H1 (cell line): ENCODE measurements at regions not wholly inside any gene's neighbourhood (a gene's known extent, or its start where the extent isn't known, plus 50 kb on each side); places are given as distances from the start of the nearest gene placed in this dataset.

Experiments used
- CTCF ChIA-PET: fragments of 300-600 bp; sonication (Branson Sonifier 250); formaldehyde crosslinking; loops from one replicate; lab custom pipeline; 2021; ENCODE audit not compliant: partially characterized antibody; lab: Charles Lee
- POLR2A ChIA-PET: fragments of 300-600 bp; sonication (Branson Sonifier 250); formaldehyde crosslinking; loops from one replicate; lab custom pipeline; 2021; ENCODE audit warnings: inconsistent platforms; ENCODE audit not compliant: partially characterized antibody; lab: Charles Lee
- DNase-seq, 2 experiments: peaks; one replicate each; pipeline versions ENCODE4 v3.0.0 to v3.0.0-alpha.2; 2010 to 2022; ENCODE audit warnings: low spot score in 2 of 2, low read depth in 1 of 2, mixed read lengths in 1 of 2
- FAIRE-seq: peaks from 2 replicates; lab custom pipeline; 2011; peaks lifted over from hg19 to GRCh38; lab: Jason Lieb, UNC
- H2AFZ ChIP-seq: 2 replicates; pipeline ENCODE4 v1.8.1; 2012; ENCODE audit warnings: low read length, inconsistent platforms
- H2AK5ac ChIP-seq: 2 replicates; pipeline ENCODE4 v1.6.1; 2013; ENCODE audit warnings: low read depth, low read length
- H2BK120ac ChIP-seq: replicated peaks from 2 replicates; pipeline ENCODE3; 2013; ENCODE audit warnings: low read depth, low read length, inconsistent platforms
- H2BK12ac ChIP-seq: 2 replicates; pipeline ENCODE4 v1.6.1; 2013; ENCODE audit warnings: low read depth, low read length
- H2BK15ac ChIP-seq: 2 replicates; pipeline ENCODE4 v1.6.1; 2013; ENCODE audit warnings: low read length
- H2BK20ac ChIP-seq: 2 replicates; pipeline ENCODE4 v1.6.1; 2013; ENCODE audit warnings: low read length
- H2BK5ac ChIP-seq: 2 replicates; pipeline ENCODE4 v1.6.1; 2013; ENCODE audit warnings: low read depth, low read length
- H3K14ac ChIP-seq: 2 replicates; pipeline ENCODE4 v1.6.1; 2013; ENCODE audit warnings: inconsistent platforms; ENCODE audit not compliant: insufficient read length
- H3K18ac ChIP-seq: 2 replicates; pipeline ENCODE4 v1.6.1; 2013; ENCODE audit warnings: low read length; ENCODE audit errors: extremely low read depth
- H3K23ac ChIP-seq: 2 replicates; pipeline ENCODE4 v1.6.1; 2013; ENCODE audit warnings: inconsistent platforms; ENCODE audit not compliant: insufficient read length
- H3K23me2 ChIP-seq: 2 replicates; pipeline ENCODE4 v1.6.1; 2013; ENCODE audit warnings: low read depth, low read length
- H3K27ac ChIP-seq: 2 replicates; pipeline ENCODE4 v1.6.1; 2011; ENCODE audit warnings: low read depth, low read length, inconsistent platforms
- H3K27me3 ChIP-seq, 4 experiments: replicated peaks in 1 of 4; 1 replicate in 1 of 4; 2 replicates in 3 of 4; pipeline versions ENCODE4 v1.6.1 to v1.8.1; 2011 to 2013; ENCODE audit warnings: low read length in 3 of 4, mild to moderate bottlenecking in 3 of 4, inconsistent platforms in 2 of 4, mixed read lengths in 2 of 4, moderate library complexity in 1 of 4; ENCODE audit not compliant: control insufficient read depth in 3 of 4, insufficient read depth in 3 of 4; ENCODE audit errors: extremely low read depth in 1 of 4
- H3K36me3 ChIP-seq, 4 experiments: 2 replicates each; pipeline versions ENCODE4 v1.6.1 to v1.8.1; 2011 to 2013; ENCODE audit warnings: mild to moderate bottlenecking in 4 of 4, low read length in 3 of 4, moderate library complexity in 2 of 4, control low read depth in 1 of 4, inconsistent platforms in 1 of 4; ENCODE audit not compliant: insufficient read depth in 4 of 4, control insufficient read depth in 2 of 4
- H3K4ac ChIP-seq: replicated peaks from 2 replicates; pipeline ENCODE3; 2013; ENCODE audit warnings: low read length, low read depth, mixed read lengths, inconsistent platforms; ENCODE audit not compliant: insufficient read length
- H3K4me1 ChIP-seq, 4 experiments: replicated peaks in 1 of 4; 1 replicate in 1 of 4; 2 replicates in 3 of 4; pipeline versions ENCODE4 v1.6.1 to v1.8.1; 2011 to 2013; ENCODE audit warnings: low read length in 3 of 4, inconsistent platforms in 2 of 4, mixed read lengths in 1 of 4; ENCODE audit not compliant: insufficient read depth in 4 of 4, control insufficient read depth in 3 of 4
- H3K4me2 ChIP-seq, 2 experiments: 2 replicates each; pipeline versions ENCODE4 v1.6.1 to v1.8.1; 2011 to 2013; ENCODE audit warnings: low read depth in 2 of 2, low read length in 2 of 2, control low read depth in 1 of 2, inconsistent platforms in 1 of 2, mild to moderate bottlenecking in 1 of 2; ENCODE audit not compliant: insufficient read depth in 1 of 2
- H3K4me3 ChIP-seq, 4 experiments: fragments of 200-600, 300-600 bp in 1 of 4; sonication (generic), shearing (Covaris generic), sonication (Bioruptor Twin) in 1 of 4; 2 replicates each; pipeline versions ENCODE4 v1.5.1 to v1.8.1; 2011 to 2016; ENCODE audit warnings: low read length in 4 of 4, low read depth in 3 of 4, control low read depth in 2 of 4, inconsistent platforms in 2 of 4, mild to moderate bottlenecking in 2 of 4, mixed read lengths in 1 of 4, moderate library complexity in 1 of 4; ENCODE audit not compliant: insufficient read depth in 2 of 4; ENCODE audit errors: extremely low read depth in 1 of 4
- H3K56ac ChIP-seq: replicated peaks from 2 replicates; pipeline ENCODE3; 2013; ENCODE audit warnings: low read depth, mild to moderate bottlenecking, mixed read lengths, low read length, inconsistent platforms; ENCODE audit not compliant: insufficient read length
- H3K79me1 ChIP-seq: 2 replicates; pipeline ENCODE4 v1.6.1; 2013; ENCODE audit warnings: low read depth, low read length, control low read depth
- H3K79me2 ChIP-seq, 2 experiments: 2 replicates each; pipeline versions ENCODE4 v1.6.1 to v1.8.1; 2012 to 2013; ENCODE audit warnings: low read length in 2 of 2, mild to moderate bottlenecking in 2 of 2, inconsistent platforms in 1 of 2; ENCODE audit not compliant: insufficient read depth in 2 of 2, control insufficient read depth in 1 of 2
- H3K9ac ChIP-seq, 4 experiments: replicated peaks in 1 of 4; 1 replicate in 1 of 4; 2 replicates in 3 of 4; pipeline versions ENCODE4 v1.6.1 to v1.8.1; 2011 to 2013; ENCODE audit warnings: low read depth in 3 of 4, low read length in 3 of 4, control low read depth in 2 of 4, mild to moderate bottlenecking in 2 of 4, moderate library complexity in 2 of 4, inconsistent platforms in 1 of 4; ENCODE audit errors: extremely low read depth in 1 of 4
- H3K9me3 ChIP-seq, 2 experiments: 2 replicates each; pipeline versions ENCODE4 v1.6.1 to v1.8.1; 2012 to 2013; ENCODE audit warnings: mild to moderate bottlenecking in 2 of 2, moderate library complexity in 2 of 2, control low read depth in 1 of 2, inconsistent platforms in 1 of 2, low read depth in 1 of 2, low read length in 1 of 2, mixed read lengths in 1 of 2; ENCODE audit not compliant: insufficient read depth in 2 of 2
- H4K20me1 ChIP-seq, 2 experiments: replicated peaks in 1 of 2; 2 replicates each; pipeline versions ENCODE3 to v1.8.1; 2011 to 2013; ENCODE audit warnings: inconsistent platforms in 2 of 2, low read length in 2 of 2, mild to moderate bottlenecking in 1 of 2; ENCODE audit not compliant: insufficient read depth in 2 of 2, control insufficient read depth in 1 of 2
- H4K5ac ChIP-seq: 2 replicates; pipeline ENCODE4 v1.6.1; 2013; ENCODE audit warnings: low read length, low read depth, mixed read lengths, inconsistent platforms; ENCODE audit not compliant: insufficient read length
- H4K8ac ChIP-seq: 2 replicates; pipeline ENCODE4 v1.8.0; 2013; ENCODE audit warnings: mild to moderate bottlenecking, moderate library complexity, low read length, inconsistent platforms; ENCODE audit not compliant: insufficient read depth; ENCODE audit errors: extremely low read depth
- H4K91ac ChIP-seq: replicated peaks from 2 replicates; pipeline ENCODE3; 2013; ENCODE audit warnings: low read length, mixed read lengths, inconsistent platforms; ENCODE audit not compliant: insufficient read length
- BACH1 ChIP-seq: IDR thresholded peaks from 2 replicates; pipeline ENCODE4 v1.6.1; 2012; ENCODE audit warnings: low read length, improper control_type of control experiment
- CBX8 ChIP-seq: fragments of 300-800, 300-1000 bp; sonication (generic); IDR thresholded peaks from 2 replicates; pipeline ENCODE4 v1.7.1; 2016; ENCODE audit warnings: low read depth, low read length, borderline replicate concordance
- CTCF ChIP-seq, 3 experiments: IDR thresholded peaks; 1 replicate in 2 of 3; 2 replicates in 1 of 3; pipeline versions ENCODE4 v1.5.1 to v1.6.1; 2011; ENCODE audit warnings: low read length in 3 of 3, mild to moderate bottlenecking in 3 of 3, inconsistent platforms in 2 of 3, low read depth in 1 of 3, moderate library complexity in 1 of 3; ENCODE audit not compliant: insufficient read depth in 1 of 3; ENCODE audit errors: control extremely low read depth in 1 of 3
- GTF2F1 ChIP-seq: IDR thresholded peaks from 2 replicates; pipeline ENCODE4 v1.6.1; 2012; ENCODE audit warnings: low read depth, low read length, improper control_type of control experiment, borderline replicate concordance
- PHF8 ChIP-seq: fragments of 200-600 bp; sonication (generic); conservative IDR thresholded peaks from 2 replicates; pipeline ENCODE4 v1.7.1; 2012; ENCODE audit warnings: low read depth, mild to moderate bottlenecking, inconsistent platforms, low read length, moderate library complexity
- RBBP5 ChIP-seq: IDR thresholded peaks from 2 replicates; pipeline ENCODE4 v1.7.1; 2012; ENCODE audit warnings: low read depth, mild to moderate bottlenecking, inconsistent platforms, low read length, moderate library complexity, borderline replicate concordance
- SIX5 ChIP-seq: IDR thresholded peaks from 2 replicates; pipeline ENCODE4 v1.6.1; 2011; ENCODE audit warnings: mild to moderate bottlenecking, low read depth, low read length
- SP1 ChIP-seq: IDR thresholded peaks from 2 replicates; pipeline ENCODE4 v1.6.1; 2011; ENCODE audit warnings: low read depth, low read length
- TAF1 ChIP-seq: IDR thresholded peaks from 2 replicates; pipeline ENCODE4 v1.6.1; 2011; ENCODE audit warnings: mild to moderate bottlenecking, low read depth, low read length
- WGBS, 2 experiments: shearing (Covaris generic) in 1 of 2; methylation state at CpG; one replicate each; pipeline versions ENCODE4 v1.1.6 to v1.1.7; 2013 to 2015; ENCODE audit warnings: low lambda C conversion rate in 2 of 2, mixed read lengths in 2 of 2, inconsistent platforms in 1 of 2, low coverage in 1 of 2, missing lambda C conversion rate in 1 of 2; ENCODE audit not compliant: insufficient replicate concordance in 2 of 2, insufficient coverage in 1 of 2, insufficient read length in 1 of 2; ENCODE audit errors: extremely low coverage in 1 of 2, missing lambda C conversion rate in 1 of 2; 5-methylcytosine and 5-hydroxymethylcytosine counted together

GRCh38 chr6:26218824-26219223, 131.6 kb downstream of the HFE start:
- no peak for DNase-seq

More at GRCh38 chr6:26218824-26219223, 131.6 kb downstream of the HFE start:
- H3K14ac ChIP-seq = no peak overlapping the region
- peaks cover 0 to 8% (median 1%) of the 10 kb centered on the region in 4 experiments; a peak in 5 of 7 replicates for H3K4me1 ChIP-seq
- H3K36me3 ChIP-seq = no peaks in the 10 kb centered on the region
- H2AK5ac ChIP-seq = no peak overlapping the region
- H2BK20ac ChIP-seq = 0 out of 2 replicates have a peak overlapping the region, but pooled peaks have one; percentile 66
- peak overlapping the region; percentile 28 for H4K5ac ChIP-seq
- no peak overlapping the region for H2BK15ac ChIP-seq
- H3K4me3 ChIP-seq = peak overlapping the region in 1 of 4 experiments; percentile 98; a peak in 1 of 8 replicates
- POLR2A ChIA-PET = interaction anchor here (1.1 to 40.4 kb wide), 13 partner anchors 2 to 1651 kb away, joined by 5 to 2731 read pairs (median 29); a partner anchor contains a TSS
- no peaks in the 10 kb centered on the region for H3K9me3 ChIP-seq
- H2BK120ac ChIP-seq = peak overlapping the region; percentile 88
- H3K27me3 ChIP-seq = no peaks in the 10 kb centered on the region
- peaks cover 12% of the 10 kb centered on the region for H3K23me2 ChIP-seq
- FAIRE-seq = no peak
- 0 out of 2 replicates have a peak overlapping the region, but pooled peaks have one; percentile 32 for H2BK12ac ChIP-seq
- H3K79me2 ChIP-seq = no peaks in the 10 kb centered on the region
- peak overlapping the region; percentile 86; the same call in 1 of the 2 replicates for H2BK5ac ChIP-seq
- H4K8ac ChIP-seq = no peak overlapping the region
- no peak for TF ChIP-seq RBBP5
- TF ChIP-seq GTF2F1 = no peak
- TF ChIP-seq BACH1 = no peak
- no peak for TF ChIP-seq SIX5
- no peak for TF ChIP-seq CBX8
- TF ChIP-seq SP1 = no peak
- no peak for TF ChIP-seq PHF8
- TF ChIP-seq CTCF (IDR thresholded peaks at IDR 0.05; ENCODE audit: control extremely low read depth in 1 of 3, insufficient read depth in 1 of 3, low read depth in 1 of 3, low read length in 3 of 3) = no peak
- TF ChIP-seq TAF1 = no peak
- H3K79me1 ChIP-seq = no peaks in the 10 kb centered on the region
- peak overlapping the region; percentile 93 for H4K91ac ChIP-seq
- H3K27ac ChIP-seq = peak overlapping the region; percentile 50; the same call in 1 of the 2 replicates
- CTCF ChIA-PET = no interaction called here
- H3K23ac ChIP-seq = no peak overlapping the region
- no peaks in the 10 kb centered on the region for H4K20me1 ChIP-seq
- H2AFZ ChIP-seq = no peak overlapping the region
- peak overlapping the region in 1 of 2 experiments; percentile 95; a peak in 2 of 4 replicates for H3K4me2 ChIP-seq
- H3K9ac ChIP-seq = no peak overlapping the region
- H3K4ac ChIP-seq = no peak overlapping the region
- WGBS, 2 experiments = 92% methylated on average over 2 of the region's 2 CpGs; no CpG with 5 or more reads in 1 of the 2 experiments
- H3K56ac ChIP-seq = no peak overlapping the region
- H3K18ac ChIP-seq = 0 out of 2 replicates have a peak overlapping the region, but pooled peaks have one; percentile 51
